Calu3 (cell line): ENCODE measurements at regions not wholly inside any gene's neighbourhood (a gene's known extent, or its start where the extent isn't known, plus 50 kb on each side); places are given as distances from the start of the nearest gene placed in this dataset.

Source experiments
- BruUV-seq: library from RNA; stranded (reverse); fragments of 400-500 nt; replicated peaks from 2 replicates; lab custom pipeline; 2021; lab: Mats Ljungman, UMichigan
- CTCF ChIA-PET: fragments of 300-600 bp; sonication (Branson Sonifier 250); formaldehyde crosslinking; loops from one replicate; lab custom pipeline; 2022; ENCODE audit warnings: antibody characterized with exemption; lab: Charles Lee
- DNase-seq: peaks from one replicate; pipeline ENCODE4 v3.0.0; 2022
- H3K27ac Mint-ChIP-seq: one replicate; pipeline ENCODE4 v1.8.0; 2022; ENCODE audit warnings: mixed read lengths; ENCODE audit not compliant: unreplicated experiment
- H3K27me3 Mint-ChIP-seq: one replicate; pipeline ENCODE4 v1.8.0; 2022; ENCODE audit warnings: mixed read lengths; ENCODE audit not compliant: unreplicated experiment
- H3K36me3 Mint-ChIP-seq: one replicate; pipeline ENCODE4 v1.8.0; 2022; ENCODE audit warnings: mild to moderate bottlenecking, moderate library complexity, mixed read lengths; ENCODE audit not compliant: insufficient read depth, unreplicated experiment
- H3K4me1 Mint-ChIP-seq: one replicate; pipeline ENCODE4 v1.8.0; 2022; ENCODE audit warnings: mild to moderate bottlenecking, low read depth, mixed read lengths; ENCODE audit not compliant: unreplicated experiment
- H3K4me3 Mint-ChIP-seq: one replicate; pipeline ENCODE4 v1.8.0; 2022; ENCODE audit warnings: mild to moderate bottlenecking, low read depth, moderate library complexity, mixed read lengths; ENCODE audit not compliant: unreplicated experiment
- H3K9me3 Mint-ChIP-seq: one replicate; pipeline ENCODE4 v1.8.0; 2022; ENCODE audit warnings: low read depth, mixed read lengths; ENCODE audit not compliant: unreplicated experiment
- intact Hi-C: fragments of 100-400 bp; cut with micrococcal nuclease; formaldehyde crosslinking; loops from one replicate; pipeline ENCODE4 v1.10.0; 2022; ENCODE audit not compliant: unreplicated experiment
- TF ChIP-seq, protein P1 (sequence below): fragments of 200-600 bp; IDR thresholded peaks from one replicate; pipeline ENCODE4 v1.8.0; 2022; ENCODE audit warnings: antibody characterized with exemption; ENCODE audit not compliant: unreplicated experiment

DNA sequence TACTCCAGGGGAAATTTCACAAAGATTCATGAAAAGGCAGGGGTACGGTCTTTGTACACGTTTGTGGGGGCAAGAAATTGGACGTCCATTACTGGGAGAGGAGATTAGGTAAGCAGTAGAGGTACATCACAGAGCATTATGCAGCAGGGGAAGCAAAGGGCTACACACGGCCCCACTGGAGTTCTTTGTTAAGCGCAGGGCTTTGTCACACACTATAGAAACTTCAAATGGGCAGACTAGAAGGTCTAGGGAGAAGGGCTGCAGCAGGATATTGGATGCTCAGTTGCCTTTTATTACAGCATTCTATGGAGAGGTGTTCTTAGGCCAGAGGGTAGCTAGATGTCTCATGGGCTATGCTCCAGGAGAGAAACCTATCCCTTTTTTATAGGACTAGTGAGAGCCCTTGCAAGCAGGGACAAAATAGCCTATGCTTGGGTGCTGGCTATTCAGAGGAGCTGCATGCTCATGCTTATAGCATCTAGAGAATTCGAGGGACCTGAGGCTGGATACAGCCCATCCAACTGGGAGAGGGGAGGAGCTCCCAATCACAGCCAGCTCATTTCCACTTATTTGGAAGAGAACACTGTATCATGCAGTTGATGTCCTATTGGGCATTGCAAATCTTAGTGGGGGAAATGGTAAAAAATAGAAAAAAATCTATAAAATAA lies 506.4 kb upstream of the ADAMTS9 start:
- Mint-ChIP-seq H3K9me3 (no peaks in the 10 kb centered on the region), H3K4me1 (no peaks in the 10 kb centered on the region), H3K36me3 (no peaks in the 10 kb centered on the region), H3K27ac (no peak overlapping the region), H3K4me3 (no peak overlapping the region), H3K27me3 (peaks cover 19% of the 10 kb centered on the region)
- no TSS peak for BruUV-seq
- CTCF ChIA-PET, result interaction anchor here (0.6 kb wide), 1 partner anchor 498 kb away, joined by 5 read pairs; no protein-coding TSS in a partner anchor
- DNase-seq, result no peak
- intact Hi-C loops, result no loop called here
- TF ChIP-seq, protein P1, sequence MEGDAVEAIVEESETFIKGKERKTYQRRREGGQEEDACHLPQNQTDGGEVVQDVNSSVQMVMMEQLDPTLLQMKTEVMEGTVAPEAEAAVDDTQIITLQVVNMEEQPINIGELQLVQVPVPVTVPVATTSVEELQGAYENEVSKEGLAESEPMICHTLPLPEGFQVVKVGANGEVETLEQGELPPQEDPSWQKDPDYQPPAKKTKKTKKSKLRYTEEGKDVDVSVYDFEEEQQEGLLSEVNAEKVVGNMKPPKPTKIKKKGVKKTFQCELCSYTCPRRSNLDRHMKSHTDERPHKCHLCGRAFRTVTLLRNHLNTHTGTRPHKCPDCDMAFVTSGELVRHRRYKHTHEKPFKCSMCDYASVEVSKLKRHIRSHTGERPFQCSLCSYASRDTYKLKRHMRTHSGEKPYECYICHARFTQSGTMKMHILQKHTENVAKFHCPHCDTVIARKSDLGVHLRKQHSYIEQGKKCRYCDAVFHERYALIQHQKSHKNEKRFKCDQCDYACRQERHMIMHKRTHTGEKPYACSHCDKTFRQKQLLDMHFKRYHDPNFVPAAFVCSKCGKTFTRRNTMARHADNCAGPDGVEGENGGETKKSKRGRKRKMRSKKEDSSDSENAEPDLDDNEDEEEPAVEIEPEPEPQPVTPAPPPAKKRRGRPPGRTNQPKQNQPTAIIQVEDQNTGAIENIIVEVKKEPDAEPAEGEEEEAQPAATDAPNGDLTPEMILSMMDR, result no peak

DNA sequence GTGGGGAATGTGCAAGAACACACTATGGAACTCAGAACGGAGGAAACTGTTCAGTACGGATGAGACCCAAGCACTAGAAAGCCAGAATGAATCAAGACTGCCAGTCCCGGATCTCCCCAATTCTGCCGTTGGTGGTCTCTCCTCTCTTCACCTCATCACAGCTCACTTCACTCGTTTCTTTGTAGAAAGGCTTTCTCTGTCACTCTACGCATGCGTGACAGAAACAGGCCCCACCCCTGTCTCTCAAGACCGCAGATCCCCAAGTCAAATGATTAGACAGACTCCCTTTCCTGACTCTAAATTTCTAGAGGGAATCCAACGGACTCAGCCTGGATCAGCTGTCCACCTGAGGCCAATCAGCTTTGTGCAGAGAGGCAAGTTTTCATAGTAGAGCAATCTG lies 505.7 kb upstream of the ADAMTS9 start:
- H3K4me3 Mint-ChIP-seq, result no peak overlapping the region
- peaks cover 19% of the 10 kb centered on the region for H3K27me3 Mint-ChIP-seq
- H3K4me1 Mint-ChIP-seq, result no peaks in the 10 kb centered on the region
- intact Hi-C loops, result no loop called here
- no peak overlapping the region for H3K27ac Mint-ChIP-seq
- no peaks in the 10 kb centered on the region for H3K9me3 Mint-ChIP-seq
- DNase-seq, result no peak
- no peaks in the 10 kb centered on the region for H3K36me3 Mint-ChIP-seq
- CTCF ChIA-PET, result no interaction called here
- TF ChIP-seq, protein P1, result no peak
- BruUV-seq, result no TSS peak

DNA sequence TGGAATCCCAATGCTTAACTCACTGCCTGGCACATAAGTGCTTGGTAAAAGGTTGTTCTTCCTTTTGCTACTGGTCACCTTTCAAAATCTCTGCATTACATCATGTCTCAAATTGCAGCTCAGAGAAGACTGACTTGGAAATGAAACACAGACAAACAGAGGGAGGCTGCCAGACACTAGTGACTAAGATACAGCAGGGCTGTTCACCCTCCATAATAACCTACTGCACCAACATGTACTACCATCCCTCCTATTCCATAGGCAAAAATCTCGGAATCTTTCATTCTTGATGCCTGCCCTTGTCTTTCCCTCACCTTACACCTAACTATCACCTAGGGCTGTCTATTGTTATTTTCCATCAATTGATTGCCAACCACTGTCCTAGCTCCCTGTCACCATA lies 502.3 kb upstream of the ADAMTS9 start:
- Mint-ChIP-seq H3K27me3 (peaks cover 42% of the 10 kb centered on the region), H3K4me1 (no peaks in the 10 kb centered on the region), H3K4me3 (no peak overlapping the region), H3K27ac (no peak overlapping the region), H3K9me3 (peaks cover 5% of the 10 kb centered on the region), H3K36me3 (no peaks in the 10 kb centered on the region)
- TF ChIP-seq, protein P1, result no peak
- no TSS peak for BruUV-seq
- CTCF ChIA-PET, result no interaction called here
- intact Hi-C loops, result no loop called here
- no peak for DNase-seq

DNA sequence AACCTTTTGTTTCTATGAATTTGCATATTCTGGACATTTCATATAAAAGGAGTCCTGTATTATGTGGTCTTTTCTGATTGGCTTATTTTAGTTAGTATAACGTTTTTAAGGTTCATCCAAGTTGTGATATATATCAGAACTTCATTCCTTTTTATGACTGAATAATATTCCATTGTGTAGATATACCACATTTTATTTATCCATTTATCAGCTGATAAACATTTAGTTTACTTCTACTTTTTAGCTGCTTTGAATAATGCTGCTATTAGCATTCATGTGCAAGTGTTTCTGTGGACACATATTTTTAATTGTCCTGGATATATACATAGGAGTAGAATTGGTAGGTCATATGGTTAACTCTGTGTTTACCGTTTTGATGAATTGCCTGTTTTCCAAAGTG lies 498.5 kb upstream of the ADAMTS9 start:
- intact Hi-C loops, result no loop called here
- no peaks in the 10 kb centered on the region for H3K36me3 Mint-ChIP-seq
- H3K27me3 Mint-ChIP-seq, result peaks cover 50% of the 10 kb centered on the region
- no peaks in the 10 kb centered on the region for H3K4me1 Mint-ChIP-seq
- H3K9me3 Mint-ChIP-seq, result peaks cover 5% of the 10 kb centered on the region
- CTCF ChIA-PET, result no interaction called here
- no peak overlapping the region for H3K4me3 Mint-ChIP-seq
- DNase-seq, result no peak
- no peak overlapping the region for H3K27ac Mint-ChIP-seq
- TF ChIP-seq, protein P1, result no peak
- BruUV-seq, result no TSS peak
